Right ventricle myocardium inferior (tissue), 1 donor: ENCODE measurements at regions not wholly inside any gene's neighbourhood (a gene's known extent, or its start where the extent isn't known, plus 50 kb on each side); places are given as distances from the start of the nearest gene placed in this dataset.

Experiments
- ATAC-seq: fragments of 200-7000 bp; cut with Tn5 transposase; one replicate; pipeline ENCODE4 v1.9.1; 2020; ENCODE audit warnings: mild to moderate bottlenecking, moderate library complexity
- DNase-seq: peaks from one replicate; pipeline ENCODE4 v3.0.0; 2021; ENCODE audit errors: missing footprints
- intact Hi-C: fragments of 100-400 bp; cut with DNase I; formaldehyde crosslinking; loops from one replicate; pipeline ENCODE4 v1.11.0; 2022
- donor health status: DM: no; HTN: yes; CAD: no; lungs with severe emphysema.

GRCh38 chr12:59041241-59042121, 121.2 kb upstream of the LRIG3 start:
- no peak for DNase-seq
- intact Hi-C loops: no loop called here
- no peak for ATAC-seq

- intact Hi-C loops: no loop called here
- no peak for ATAC-seq
- no peak for DNase-seq
Measured at GRCh38 chr12:59040656-59041055, 120.4 kb upstream of the LRIG3 start.

DNA sequence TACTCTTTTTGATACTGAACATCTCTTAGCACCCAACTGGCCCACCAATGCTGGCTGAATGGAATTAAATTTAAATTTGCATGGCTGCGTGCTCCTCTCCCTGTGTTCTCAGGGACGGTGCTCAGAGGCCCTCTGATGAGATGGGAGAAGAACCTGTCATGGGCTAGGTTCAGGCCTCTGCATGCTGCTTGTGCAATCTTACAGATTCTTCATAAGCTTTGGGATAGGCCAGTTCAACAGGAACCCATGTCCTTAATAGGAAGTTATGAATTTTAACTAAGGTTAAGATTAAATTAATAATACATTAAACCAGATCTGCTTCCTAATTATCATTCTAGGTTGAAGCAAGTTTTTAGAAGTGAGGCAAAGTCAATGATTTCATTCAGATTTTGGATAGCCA, 119.7 kb upstream of the LRIG3 start:
- ATAC-seq: no peak
- no peak for DNase-seq
- intact Hi-C loops: no loop called here

DNA sequence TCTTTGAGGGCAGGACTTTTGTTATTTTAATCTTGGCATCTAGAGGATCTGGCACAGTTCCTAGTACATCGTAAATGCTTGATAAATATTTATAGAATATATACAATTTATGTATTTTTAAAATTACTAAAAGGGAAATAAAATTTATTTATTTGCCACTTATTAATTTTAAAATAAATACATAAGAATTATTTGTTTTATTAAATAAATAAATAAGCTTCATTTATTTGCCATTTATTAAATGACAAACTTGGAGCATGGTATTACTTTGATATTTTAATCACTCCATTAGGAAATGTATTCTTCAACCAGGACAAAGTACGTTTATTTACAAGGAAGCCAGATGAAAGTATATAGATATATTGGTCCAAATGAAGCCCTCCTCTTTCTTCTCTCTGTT, 118.7 kb upstream of the LRIG3 start:
- DNase-seq (no peak), ATAC-seq (no peak)
- intact Hi-C loops: no loop called here

- DNase-seq (no peak), ATAC-seq (no peak)
- intact Hi-C loops: no loop called here
Measured at GRCh38 chr12:59036973-59037762, 116.9 kb upstream of the LRIG3 start.

- no peak for DNase-seq
- no peak for ATAC-seq
- intact Hi-C loops: no loop called here
Measured at GRCh38 chr12:59036347-59036746, 116.0 kb upstream of the LRIG3 start.

DNA sequence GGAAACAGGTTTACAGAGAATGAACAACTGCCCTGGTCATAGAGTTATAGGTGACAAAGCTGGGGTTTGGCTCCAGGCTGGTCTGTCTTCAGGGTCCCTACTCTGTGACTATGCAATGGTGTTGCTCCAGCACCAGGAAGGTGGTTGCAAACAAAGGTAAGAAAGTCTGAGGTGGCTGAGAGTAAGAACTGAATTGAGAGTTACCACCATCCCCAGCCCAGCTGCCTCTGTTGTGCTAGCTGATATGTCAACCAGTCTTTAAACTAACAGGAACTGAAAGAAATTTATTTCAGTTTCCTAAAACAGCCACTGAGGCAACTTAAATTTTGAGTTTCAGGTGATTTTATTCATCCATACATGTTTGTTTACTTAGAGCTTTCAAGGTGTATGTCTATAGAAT, 111.0 kb upstream of the LRIG3 start:
- intact Hi-C loops: no loop called here
- no peak for DNase-seq

DNA sequence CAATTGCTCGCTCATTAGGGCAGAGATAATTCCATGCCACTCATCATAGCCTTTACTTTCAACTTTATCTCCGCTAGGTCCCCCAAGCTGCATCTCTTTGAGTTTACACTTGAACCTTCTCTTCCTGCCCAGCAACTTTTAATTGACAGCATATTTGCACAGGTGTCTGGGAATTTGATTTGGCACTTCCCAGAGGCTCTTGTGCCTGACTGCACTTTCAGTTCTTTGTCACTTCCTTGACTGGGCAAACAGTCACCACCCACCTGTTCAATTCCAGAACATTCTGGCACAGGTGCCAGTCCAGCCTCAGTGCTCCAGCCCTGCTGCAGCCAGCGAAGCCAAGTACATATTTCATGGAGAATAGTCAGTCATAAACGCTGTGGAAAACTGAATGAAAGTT, 110.1 kb upstream of the LRIG3 start:
- DNase-seq: no peak
- intact Hi-C loops: no loop called here

More for the DNA sequence above, 111.0 kb upstream of the LRIG3 start:
- no peak for ATAC-seq

GRCh38 chr12:59027199-59027598, 106.9 kb upstream of the LRIG3 start:
- ATAC-seq: no peak
- intact Hi-C loops: no loop called here
- no peak for DNase-seq

More for the DNA sequence above, 110.1 kb upstream of the LRIG3 start:
- no peak for ATAC-seq

GRCh38 chr12:59023861-59024424, 103.6 kb upstream of the LRIG3 start:
- intact Hi-C loops: no loop called here
- ATAC-seq (no peak), DNase-seq (no peak)

- intact Hi-C loops: no loop called here
- ATAC-seq: no peak
Measured at GRCh38 chr12:59020073-59020946, 100.0 kb upstream of the LRIG3 start.

GRCh38 chr12:59014885-59015284, 94.6 kb upstream of the LRIG3 start:
- DNase-seq (no peak), ATAC-seq (no peak)
- intact Hi-C loops: no loop called here

More at GRCh38 chr12:59020073-59020946, 100.0 kb upstream of the LRIG3 start:
- DNase-seq: no peak

DNA sequence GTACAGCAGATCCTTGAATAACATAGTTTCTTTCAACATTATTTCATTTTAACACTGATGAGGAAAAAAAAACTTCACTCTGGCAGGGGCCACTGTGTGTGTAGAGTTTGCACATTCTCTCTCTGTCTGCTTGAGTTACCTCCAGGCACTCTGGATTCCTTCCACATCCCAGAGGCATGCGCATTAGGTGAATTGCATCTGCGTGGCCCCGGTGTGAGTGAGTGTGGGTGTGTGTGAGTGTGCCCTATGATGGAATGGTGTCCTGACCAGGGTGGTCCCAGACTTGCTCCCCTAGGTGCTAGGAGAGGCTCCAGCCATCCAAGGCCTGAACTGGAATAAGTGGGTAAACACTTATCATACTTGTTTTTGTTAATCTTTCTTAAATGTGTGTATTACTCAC, 90.6 kb upstream of the LRIG3 start:
- ATAC-seq (no peak), DNase-seq (no peak)
- intact Hi-C loops: no loop called here

DNA sequence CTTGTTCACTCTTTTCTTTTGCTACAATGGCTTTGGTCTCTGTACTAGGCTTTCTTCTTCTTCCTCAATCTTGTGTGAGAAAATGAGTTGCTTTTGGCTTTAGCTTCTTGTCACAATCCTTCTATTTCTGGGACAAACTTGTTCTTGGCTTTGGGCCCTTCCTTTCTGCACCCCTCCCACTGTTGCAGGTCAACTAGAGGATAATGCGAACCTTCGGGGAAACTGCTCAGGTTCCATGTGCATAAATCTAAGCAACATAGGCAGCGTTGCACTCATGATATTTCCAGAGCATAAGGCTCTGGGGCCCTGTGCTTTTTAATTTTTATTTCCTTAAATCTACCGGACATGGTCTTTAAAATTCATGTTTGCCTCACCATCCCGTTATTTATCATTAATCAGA, 89.8 kb upstream of the LRIG3 start:
- intact Hi-C loops: no loop called here
- no peak for ATAC-seq
- no peak for DNase-seq

GRCh38 chr12:59007620-59008019, 87.3 kb upstream of the LRIG3 start:
- intact Hi-C loops: no loop called here
- ATAC-seq (no peak), DNase-seq (no peak)

DNA sequence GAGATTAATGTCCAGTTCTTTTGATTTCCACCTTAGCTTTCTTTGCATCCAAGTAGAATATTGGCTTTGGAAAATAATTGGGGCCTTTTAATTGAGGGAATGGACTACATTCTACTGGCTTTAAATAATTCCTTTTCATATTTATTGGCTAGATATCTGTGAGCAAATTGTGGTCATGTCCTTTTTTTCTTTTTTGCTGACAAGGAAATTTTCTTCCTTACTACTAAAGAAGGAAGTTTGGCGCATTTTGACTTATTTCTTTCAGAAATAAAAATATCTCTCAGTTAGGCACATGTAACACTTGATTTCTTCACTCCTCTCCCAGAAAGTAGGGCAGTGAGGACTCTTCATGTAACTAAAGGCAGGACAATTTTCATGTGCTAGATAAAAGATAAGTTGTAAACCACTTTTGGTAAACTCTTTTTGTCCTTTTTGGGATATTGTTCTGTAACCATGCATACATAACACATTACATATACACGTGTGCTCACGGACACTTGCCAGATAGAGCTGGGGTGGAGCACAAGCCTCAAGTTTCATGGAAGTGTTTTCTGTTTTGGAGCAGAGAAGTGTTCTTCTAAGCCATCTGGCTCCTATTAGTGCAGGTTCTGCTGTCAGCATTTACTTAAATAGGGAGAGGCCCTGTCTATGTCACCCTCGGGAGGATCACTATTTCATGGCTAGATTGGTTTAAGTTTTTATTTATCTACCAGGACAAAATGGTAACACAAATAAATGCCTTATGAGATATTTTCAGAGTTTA, 85.1 kb upstream of the LRIG3 start:
- ATAC-seq (peak; percentile 31), DNase-seq (no peak)
- intact Hi-C loops: no loop called here

DNA sequence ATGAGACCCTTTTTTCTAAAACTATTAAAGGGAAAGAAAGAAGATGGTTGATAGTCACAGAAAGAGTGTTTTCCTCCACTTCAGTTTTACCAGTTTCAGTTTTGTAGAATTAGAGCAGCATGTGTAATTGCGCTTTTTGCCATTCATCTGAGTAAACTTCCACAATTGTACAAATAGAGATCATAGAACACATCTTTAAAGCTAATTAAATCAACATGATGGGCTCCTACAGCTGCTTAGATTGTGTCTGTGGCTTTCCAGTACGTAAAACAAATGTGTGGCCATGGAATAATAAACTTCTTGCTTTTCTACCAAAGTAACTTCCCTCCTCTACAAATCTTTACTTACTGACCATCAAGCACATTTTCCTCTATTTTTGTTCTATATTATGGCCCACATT, 84.2 kb upstream of the LRIG3 start:
- DNase-seq (no peak), ATAC-seq (no peak)
- intact Hi-C loops: no loop called here

DNA sequence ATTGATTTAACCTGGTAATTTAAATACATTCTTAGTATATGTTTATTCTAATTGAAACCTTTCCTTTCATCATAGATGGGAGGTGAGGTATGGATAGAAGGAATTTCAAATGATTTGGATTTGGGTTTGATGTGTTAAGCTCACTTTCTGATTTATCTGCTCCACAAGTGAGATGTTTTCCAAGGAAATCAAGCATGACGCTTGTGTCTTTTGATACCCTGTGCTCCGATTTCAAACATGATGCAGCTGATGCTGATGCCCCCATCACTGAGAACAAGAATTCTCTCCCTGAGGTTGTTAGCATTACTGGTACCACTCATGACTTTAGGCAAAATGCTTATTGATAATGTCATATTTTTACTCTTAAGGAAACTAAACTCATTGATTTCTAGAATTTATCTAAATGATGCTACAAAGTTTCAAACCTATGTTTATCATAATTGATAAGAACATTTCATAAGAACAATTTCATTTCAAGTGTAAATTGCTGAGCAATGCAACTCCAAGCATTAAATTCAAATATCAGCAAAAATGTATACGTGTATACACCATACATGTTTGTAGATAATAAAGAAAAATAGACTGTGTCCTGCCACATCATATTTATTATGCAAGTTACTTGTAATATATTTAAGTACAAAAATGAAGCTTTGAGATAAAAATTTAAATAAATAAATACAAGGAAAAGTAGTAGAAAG, 75.5 kb upstream of the LRIG3 start:
- intact Hi-C loops: no loop called here
- no peak for ATAC-seq
- no peak for DNase-seq
